ENCODE measurements at regions not wholly inside any gene's neighbourhood (a gene's known extent, or its start where the extent isn't known, plus 50 kb on each side); places are given as distances from the start of the nearest gene placed in this dataset.

- Histone ChIP-seq H3K4me3 (no peak overlapping the region), H3K27ac (peak overlapping the region; percentile 78), H3K9me3 (no peaks in the 10 kb centered on the region), H3K4me1 (replicated peaks) (peaks cover 7% of the 10 kb centered on the region), H3K36me3 (no peaks in the 10 kb centered on the region), H3K27me3 (replicated peaks; ENCODE audit: insufficient read depth) (no peaks in the 10 kb centered on the region)
- intact Hi-C loops (cut with DNase I), result loop anchor here (5.0 to 10.0 kb wide), 3 partner anchors 68 to 233 kb away; no protein-coding TSS in a partner anchor
- TF ChIP-seq POLR2A (IDR thresholded peaks at IDR 0.05) (no peak), POLR2AphosphoS5 (IDR thresholded peaks at IDR 0.05) (peak; percentile 86)
- peak; percentile 10 for DNase-seq (ENCODE audit: low spot score)
- 49% methylated on average over 13 of the region's 13 CpGs for WGBS
These were observed 65.0 kb upstream of the TOX2 start for GRCh38 chr20:43849496-43850186.

DNA sequence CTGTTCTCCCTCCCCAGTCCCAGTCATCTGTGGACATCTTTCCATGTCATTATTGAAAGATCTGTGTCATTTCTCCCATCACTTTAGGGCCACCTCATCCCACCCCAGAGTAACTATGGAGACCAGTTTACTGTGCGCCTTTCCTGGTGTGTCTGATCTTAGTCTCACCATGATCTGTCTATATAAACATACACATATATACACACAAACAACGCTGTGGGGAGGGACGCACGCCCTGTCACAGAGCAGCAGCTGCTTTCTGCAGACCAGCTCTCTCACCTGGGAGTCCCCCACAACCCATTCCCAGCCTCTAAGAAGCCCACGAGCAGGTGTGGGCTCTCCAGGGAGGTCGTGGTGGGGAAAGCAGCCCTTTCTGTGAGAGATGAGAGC is 68.1 kb upstream of the TOX2 start:
- TF ChIP-seq POLR2A (IDR thresholded peaks at IDR 0.05) (no peak), POLR2AphosphoS5 (IDR thresholded peaks at IDR 0.05) (no peak)
- TF ChIP-seq, protein P1, sequence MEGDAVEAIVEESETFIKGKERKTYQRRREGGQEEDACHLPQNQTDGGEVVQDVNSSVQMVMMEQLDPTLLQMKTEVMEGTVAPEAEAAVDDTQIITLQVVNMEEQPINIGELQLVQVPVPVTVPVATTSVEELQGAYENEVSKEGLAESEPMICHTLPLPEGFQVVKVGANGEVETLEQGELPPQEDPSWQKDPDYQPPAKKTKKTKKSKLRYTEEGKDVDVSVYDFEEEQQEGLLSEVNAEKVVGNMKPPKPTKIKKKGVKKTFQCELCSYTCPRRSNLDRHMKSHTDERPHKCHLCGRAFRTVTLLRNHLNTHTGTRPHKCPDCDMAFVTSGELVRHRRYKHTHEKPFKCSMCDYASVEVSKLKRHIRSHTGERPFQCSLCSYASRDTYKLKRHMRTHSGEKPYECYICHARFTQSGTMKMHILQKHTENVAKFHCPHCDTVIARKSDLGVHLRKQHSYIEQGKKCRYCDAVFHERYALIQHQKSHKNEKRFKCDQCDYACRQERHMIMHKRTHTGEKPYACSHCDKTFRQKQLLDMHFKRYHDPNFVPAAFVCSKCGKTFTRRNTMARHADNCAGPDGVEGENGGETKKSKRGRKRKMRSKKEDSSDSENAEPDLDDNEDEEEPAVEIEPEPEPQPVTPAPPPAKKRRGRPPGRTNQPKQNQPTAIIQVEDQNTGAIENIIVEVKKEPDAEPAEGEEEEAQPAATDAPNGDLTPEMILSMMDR (IDR thresholded peaks at IDR 0.05), result no peak
- intact Hi-C loops (cut with DNase I), result loop anchor here (5.0 to 10.0 kb wide), 3 partner anchors 71 to 236 kb away; no protein-coding TSS in a partner anchor
- no peak for DNase-seq (ENCODE audit: low spot score)
- peaks cover 7% of the 10 kb centered on the region for H3K4me1 ChIP-seq (replicated peaks)
- no peaks in the 10 kb centered on the region for H3K36me3 ChIP-seq
- H3K27ac ChIP-seq, result no peak overlapping the region
- no peaks in the 10 kb centered on the region for H3K27me3 ChIP-seq (replicated peaks; ENCODE audit: insufficient read depth)
- H3K9me3 ChIP-seq, result no peaks in the 10 kb centered on the region
- H3K4me3 ChIP-seq, result no peak overlapping the region
- 73% methylated on average over 6 of the region's 6 CpGs for WGBS

- peaks cover 7% of the 10 kb centered on the region for H3K4me1 ChIP-seq (replicated peaks)
- WGBS, result 47% methylated on average over 6 of the region's 6 CpGs
- H3K27ac ChIP-seq, result no peak overlapping the region
- H3K27me3 ChIP-seq (replicated peaks; ENCODE audit: insufficient read depth), result no peaks in the 10 kb centered on the region
- intact Hi-C loops (cut with DNase I), result loop anchor here (2.0 to 10.0 kb wide), 4 partner anchors 72 to 237 kb away; no protein-coding TSS in a partner anchor
- no peak for TF ChIP-seq POLR2A (IDR thresholded peaks at IDR 0.05)
- TF ChIP-seq POLR2AphosphoS5 (IDR thresholded peaks at IDR 0.05), result peak; percentile 26
- TF ChIP-seq, protein P1 (IDR thresholded peaks at IDR 0.05), result peak in 1 of 4 experiments; percentile 24
- H3K9me3 ChIP-seq, result no peaks in the 10 kb centered on the region
- H3K36me3 ChIP-seq, result no peaks in the 10 kb centered on the region
- no peak overlapping the region for H3K4me3 ChIP-seq
- no peak for DNase-seq (ENCODE audit: low spot score)
These were observed 69.7 kb upstream of the TOX2 start for GRCh38 chr20:43844778-43845614.

GRCh38 chr20:43843965-43844660 is 70.5 kb upstream of the TOX2 start:
- TF ChIP-seq, protein P1 (IDR thresholded peaks at IDR 0.05), result no peak
- TF ChIP-seq POLR2AphosphoS5 (IDR thresholded peaks at IDR 0.05) (no peak), POLR2A (IDR thresholded peaks at IDR 0.05) (no peak)
- Histone ChIP-seq H3K27ac (no peak overlapping the region), H3K27me3 (replicated peaks; ENCODE audit: insufficient read depth) (no peaks in the 10 kb centered on the region), H3K9me3 (no peaks in the 10 kb centered on the region), H3K4me3 (no peak overlapping the region), H3K36me3 (no peaks in the 10 kb centered on the region), H3K4me1 (replicated peaks) (peaks cover under 1% of the 10 kb centered on the region)
- no peak for DNase-seq (ENCODE audit: low spot score)
- intact Hi-C loops (cut with DNase I), result loop anchor here (2.0 to 10.0 kb wide), 2 partner anchors 89 to 175 kb away; no protein-coding TSS in a partner anchor
- 88% methylated on average over 6 of the region's 6 CpGs for WGBS

All from prostate gland (tissue), 2 donors.